Cardiac muscle cell (in vitro differentiated cells and primary cell): ENCODE measurements at regions not wholly inside any gene's neighbourhood (a gene's known extent, or its start where the extent isn't known, plus 50 kb on each side); places are given as distances from the start of the nearest gene placed in this dataset.

Experiments
- DNase-seq, 2 donors: peaks; one replicate each; pipeline versions ENCODE4 v3.0.0 to v3.0.0-alpha.2; 2010 to 2017; ENCODE audit warnings: low read depth in 1 of 2, low spot score in 1 of 2
- H3K27ac ChIP-seq: fragments of 200-600 bp; sonication (generic); 2 replicates; pipeline ENCODE4 v1.5.1; 2016
- H3K27me3 ChIP-seq: fragments of 200-600 bp; sonication (generic); 2 replicates; pipeline ENCODE4 v1.6.0; 2016; ENCODE audit warnings: control low read depth
- H3K36me3 ChIP-seq: fragments of 200-600 bp; sonication (generic); 2 replicates; pipeline ENCODE4 v1.5.1; 2016; ENCODE audit warnings: control low read depth
- H3K4me1 ChIP-seq: fragments of 200-600 bp; sonication (generic); 2 replicates; pipeline ENCODE4 v1.8.1; 2017; ENCODE audit warnings: low read depth, mild to moderate bottlenecking, mixed run types
- H3K4me3 ChIP-seq: fragments of 200-600 bp; sonication (generic); 2 replicates; pipeline ENCODE4 v1.5.1; 2016; ENCODE audit warnings: mild to moderate bottlenecking
- H3K9me3 ChIP-seq: fragments of 200-600 bp; sonication (generic); 2 replicates; pipeline ENCODE4 v1.5.1; 2017; ENCODE audit warnings: low read depth, mild to moderate bottlenecking, control low read depth
- CTCF ChIP-seq: IDR thresholded peaks from 2 replicates; pipeline ENCODE4 v1.5.1; 2012; ENCODE audit warnings: low read depth, mild to moderate bottlenecking, low read length

GRCh38 chr3:55203546-55203945, 275.7 kb upstream of the LRTM1 start:
- Histone ChIP-seq H3K9me3 (no peaks in the 10 kb centered on the region), H3K27me3 (no peaks in the 10 kb centered on the region), H3K4me3 (no peak overlapping the region), H3K27ac (no peak overlapping the region), H3K36me3 (no peaks in the 10 kb centered on the region), H3K4me1 (no peaks in the 10 kb centered on the region)
- TF ChIP-seq CTCF: no peak
- no peak for DNase-seq

- Histone ChIP-seq H3K9me3 (no peaks in the 10 kb centered on the region), H3K4me3 (no peak overlapping the region), H3K27me3 (no peaks in the 10 kb centered on the region), H3K27ac (no peak overlapping the region), H3K4me1 (no peaks in the 10 kb centered on the region), H3K36me3 (no peaks in the 10 kb centered on the region)
- TF ChIP-seq CTCF: no peak
- DNase-seq: peak in 1 of 2 donors; percentile 41
Measured at GRCh38 chr3:55203006-55203405, 275.1 kb upstream of the LRTM1 start.

GRCh38 chr3:55202326-55202725, 274.5 kb upstream of the LRTM1 start:
- peak in 1 of 2 donors; percentile 65 for DNase-seq
- H3K27ac ChIP-seq: no peak overlapping the region
- no peak for TF ChIP-seq CTCF
- H3K27me3 ChIP-seq: no peaks in the 10 kb centered on the region
- H3K9me3 ChIP-seq: no peaks in the 10 kb centered on the region
- H3K4me3 ChIP-seq: no peak overlapping the region
- H3K36me3 ChIP-seq: no peaks in the 10 kb centered on the region
- H3K4me1 ChIP-seq: no peaks in the 10 kb centered on the region

GRCh38 chr3:55201779-55202178, 273.9 kb upstream of the LRTM1 start:
- no peaks in the 10 kb centered on the region for H3K9me3 ChIP-seq
- H3K4me1 ChIP-seq: no peaks in the 10 kb centered on the region
- DNase-seq: no peak
- no peak overlapping the region for H3K4me3 ChIP-seq
- H3K36me3 ChIP-seq: no peaks in the 10 kb centered on the region
- no peaks in the 10 kb centered on the region for H3K27me3 ChIP-seq
- H3K27ac ChIP-seq: no peak overlapping the region
- no peak for TF ChIP-seq CTCF

- Histone ChIP-seq H3K27me3 (no peaks in the 10 kb centered on the region), H3K27ac (no peak overlapping the region), H3K4me1 (no peaks in the 10 kb centered on the region), H3K4me3 (no peak overlapping the region), H3K36me3 (no peaks in the 10 kb centered on the region), H3K9me3 (no peaks in the 10 kb centered on the region)
- no peak for TF ChIP-seq CTCF
- DNase-seq: no peak
Measured at GRCh38 chr3:55200906-55201305, 273.0 kb upstream of the LRTM1 start.

GRCh38 chr3:55198554-55198953, 270.7 kb upstream of the LRTM1 start:
- Histone ChIP-seq H3K4me3 (no peak overlapping the region), H3K4me1 (no peaks in the 10 kb centered on the region), H3K9me3 (no peaks in the 10 kb centered on the region), H3K27ac (no peak overlapping the region), H3K27me3 (no peaks in the 10 kb centered on the region), H3K36me3 (no peaks in the 10 kb centered on the region)
- TF ChIP-seq CTCF: no peak
- DNase-seq: peak in 1 of 2 donors; percentile 89
